Right hindlimb (tissue), 1 donor: ENCODE measurements at regions not wholly inside any gene's neighbourhood (a gene's known extent, or its start where the extent isn't known, plus 50 kb on each side); places are given as distances from the start of the nearest gene placed in this dataset.

Source experiments
- DNase-seq: peaks from one replicate; pipeline ENCODE4 v3.0.0-alpha.2; 2018

DNA sequence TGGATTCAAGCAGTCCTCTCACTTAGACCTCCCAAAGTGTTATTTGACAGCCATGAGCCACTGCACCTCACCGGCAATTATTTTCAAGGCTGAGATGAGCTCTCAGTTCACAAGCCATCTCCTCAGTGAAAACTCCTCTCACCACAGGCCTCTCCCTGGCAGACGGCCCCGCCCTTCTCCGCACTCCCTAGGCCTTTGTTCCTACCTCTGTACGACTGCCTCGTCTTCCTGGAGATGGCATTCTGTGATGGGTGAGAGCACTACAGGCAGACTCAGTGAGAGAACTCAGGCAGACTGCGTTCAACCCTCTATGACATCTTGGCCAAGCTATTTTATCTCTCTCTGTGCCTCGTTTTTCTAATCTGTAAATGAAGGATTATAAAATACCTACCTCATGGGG is 67.0 kb upstream of the TPM1 start:
- no peak for DNase-seq

DNA sequence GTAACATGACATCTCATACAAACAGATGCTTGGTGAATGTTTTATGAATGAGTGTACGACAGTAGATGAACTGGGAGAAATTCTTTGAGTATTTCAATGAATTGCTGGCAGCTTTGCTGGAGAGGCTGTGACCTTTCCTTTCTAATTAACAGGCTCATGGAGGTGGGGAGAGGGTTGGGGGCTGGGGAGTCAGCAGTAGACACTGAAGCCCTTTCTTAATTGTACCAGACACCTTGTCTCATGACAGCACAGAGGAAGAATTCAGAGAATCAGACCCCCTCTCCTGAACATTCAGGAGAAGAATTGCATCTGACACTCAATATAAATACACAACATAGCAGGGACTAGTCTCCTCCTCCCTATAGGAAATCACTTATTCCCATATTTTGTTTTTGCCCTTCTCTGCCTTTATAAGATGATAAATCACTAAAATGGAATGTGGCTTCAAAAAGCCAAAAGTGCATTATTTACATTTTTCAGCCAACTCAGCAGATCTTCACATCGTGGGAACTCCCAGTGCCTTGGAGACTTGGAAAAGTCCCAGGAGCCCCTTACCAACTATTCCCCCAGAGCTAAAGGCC is 66.2 kb upstream of the TPM1 start:
- DNase-seq: no peak

DNA sequence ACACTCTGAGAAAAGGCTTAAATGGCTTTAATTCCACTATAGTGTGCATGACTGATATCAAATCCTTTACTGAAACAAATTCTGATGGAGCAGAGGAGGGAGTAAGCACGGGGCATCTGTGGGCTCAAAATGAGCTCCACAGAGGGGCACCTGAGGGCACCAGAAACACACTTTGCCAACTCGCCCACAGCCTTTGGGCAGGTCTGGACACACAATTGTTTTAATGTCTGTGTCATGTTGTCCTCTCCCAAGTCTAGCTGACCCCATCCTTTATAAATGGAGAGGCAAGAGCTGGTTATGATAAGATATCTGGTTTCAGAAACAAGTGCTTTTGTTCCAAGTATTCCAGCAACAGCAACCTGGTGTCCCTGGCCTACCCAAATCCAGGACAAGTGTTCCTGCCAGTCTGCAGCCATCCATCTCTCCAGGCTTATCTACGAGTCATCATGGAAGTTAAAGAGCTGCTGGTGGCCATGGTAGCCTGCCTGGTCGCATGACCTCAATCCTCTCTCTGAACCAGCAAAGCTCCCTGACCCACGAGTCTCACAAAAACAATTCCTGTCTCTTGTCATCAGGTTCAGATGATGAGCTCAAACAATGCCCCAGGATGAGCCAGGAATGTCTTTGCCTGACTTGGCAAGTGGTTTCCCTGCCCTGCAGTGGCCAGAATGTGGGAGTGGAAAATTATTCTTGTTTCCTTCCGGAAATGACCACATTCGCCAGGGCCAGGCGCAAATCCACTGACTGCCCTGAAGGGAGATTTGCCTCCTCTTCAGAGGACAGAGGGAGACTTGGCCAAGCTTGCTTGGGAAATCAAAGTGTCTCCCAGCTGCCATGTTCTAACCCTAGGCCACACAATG is 64.4 kb upstream of the TPM1 start:
- no peak for DNase-seq

DNA sequence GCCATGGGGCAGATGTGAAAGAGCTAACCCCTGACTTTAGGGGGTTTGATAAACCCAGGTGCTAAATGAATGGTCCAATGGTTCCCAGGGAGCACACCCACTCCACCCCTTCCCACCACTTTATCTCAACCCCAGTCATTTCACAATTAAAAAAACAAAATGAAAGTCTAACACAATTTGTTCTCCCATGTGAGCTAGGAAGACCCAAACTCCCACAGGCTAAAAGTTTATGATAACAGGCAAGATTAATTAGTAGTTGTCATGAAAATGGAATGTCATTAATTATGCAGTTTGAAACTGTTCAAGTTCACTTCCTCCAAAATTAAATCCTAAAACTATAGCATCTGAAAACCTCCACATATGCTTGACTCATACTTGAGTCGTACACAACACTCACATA is 63.3 kb upstream of the TPM1 start:
- no peak for DNase-seq

DNA sequence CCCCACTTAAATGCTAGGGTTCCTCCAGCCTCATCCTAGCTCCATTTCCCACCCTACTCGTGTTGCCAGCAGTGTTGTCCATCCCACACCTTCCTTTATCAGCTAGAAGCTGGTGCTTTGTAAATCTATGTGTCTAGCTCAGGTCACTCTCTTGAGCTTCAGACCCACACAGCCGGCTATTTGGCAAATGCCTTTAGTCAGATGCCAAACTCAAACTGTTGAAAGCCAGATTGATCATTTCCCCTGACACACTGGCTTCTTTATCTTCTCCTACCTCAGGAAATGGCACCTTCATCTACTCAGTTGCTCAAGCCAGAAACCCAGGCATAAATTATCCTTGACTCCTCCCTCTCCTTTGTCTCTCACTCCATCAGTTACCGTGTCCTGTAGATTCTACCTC is 61.5 kb upstream of the TPM1 start:
- DNase-seq: no peak

DNA sequence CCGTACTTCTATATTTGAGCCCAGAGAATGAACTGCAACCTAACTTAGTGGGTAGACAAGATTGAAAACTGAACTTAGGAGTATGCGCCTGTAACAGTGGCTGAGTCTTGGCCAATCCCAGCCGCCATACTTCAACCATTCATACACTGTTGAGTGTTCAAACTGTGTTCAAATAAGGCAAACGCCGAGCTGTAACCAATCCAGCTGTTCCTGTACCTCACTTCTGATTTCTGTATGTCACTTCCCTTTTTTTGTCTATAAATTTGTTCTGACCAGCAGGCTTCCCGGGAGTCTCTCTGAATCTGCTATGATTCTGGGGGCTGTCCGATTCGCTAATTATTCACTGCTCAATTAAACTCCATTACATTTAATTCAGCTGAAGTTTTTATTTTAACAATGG is 58.6 kb upstream of the TPM1 start:
- DNase-seq: no peak

DNA sequence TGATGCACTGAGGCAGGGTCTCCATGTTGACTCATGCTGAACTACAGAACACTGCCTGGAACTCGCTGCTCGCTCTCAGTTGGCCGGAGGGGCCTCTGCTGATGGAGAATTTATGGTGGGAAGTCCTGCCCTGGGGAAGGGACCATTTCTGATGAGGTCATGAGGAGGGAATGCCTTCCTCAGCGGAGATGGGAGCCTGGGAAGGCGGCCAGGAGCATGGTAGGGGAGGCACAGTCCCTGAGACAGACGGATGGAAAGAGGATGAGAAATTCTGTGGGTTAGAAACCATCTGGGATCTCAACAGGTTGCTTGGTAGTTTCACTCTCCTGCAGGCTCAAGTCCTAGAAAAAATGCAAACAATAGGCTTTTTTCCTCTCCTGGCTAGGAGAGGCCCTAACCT is 56.8 kb upstream of the TPM1 start:
- no peak for DNase-seq

DNA sequence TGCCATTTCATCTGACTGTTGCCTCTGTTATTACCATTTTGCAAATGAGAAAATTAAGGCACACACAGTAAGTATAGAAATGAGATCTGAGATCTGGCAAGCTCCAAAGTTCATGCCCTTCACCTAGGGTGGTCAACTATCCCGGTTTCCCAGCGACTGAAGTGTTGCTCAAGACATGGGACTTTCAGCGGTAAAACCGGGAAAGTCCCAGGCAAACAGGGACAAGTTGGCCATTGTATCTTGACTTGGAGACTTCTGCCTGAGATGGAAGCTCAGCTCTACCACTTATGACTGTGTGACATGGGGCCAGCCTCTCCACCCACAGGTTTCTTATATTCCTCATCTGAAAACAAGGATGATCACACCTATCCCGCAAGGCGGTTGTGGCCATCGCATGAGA is 55.6 kb upstream of the TPM1 start:
- DNase-seq: no peak

DNA sequence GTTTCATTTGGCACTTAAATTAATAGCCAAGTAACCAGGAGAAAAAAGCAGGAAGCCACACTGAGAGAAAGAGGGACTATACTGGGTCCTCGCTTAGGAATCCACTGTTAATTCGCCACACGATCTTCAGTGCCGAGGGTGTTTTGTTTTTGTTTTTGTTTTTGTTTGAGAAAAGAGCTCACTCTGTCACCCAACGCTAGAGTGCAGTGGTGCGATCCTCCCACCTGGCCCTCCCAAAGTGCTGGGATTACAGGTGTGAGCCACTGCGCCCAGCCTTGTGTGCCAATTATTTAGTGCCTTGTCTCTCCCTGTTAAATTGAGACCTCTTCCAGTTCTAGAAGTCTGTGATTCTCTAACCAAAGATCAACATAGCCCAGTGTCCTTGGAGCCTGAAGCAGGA is 53.8 kb upstream of the TPM1 start:
- no peak for DNase-seq

DNA sequence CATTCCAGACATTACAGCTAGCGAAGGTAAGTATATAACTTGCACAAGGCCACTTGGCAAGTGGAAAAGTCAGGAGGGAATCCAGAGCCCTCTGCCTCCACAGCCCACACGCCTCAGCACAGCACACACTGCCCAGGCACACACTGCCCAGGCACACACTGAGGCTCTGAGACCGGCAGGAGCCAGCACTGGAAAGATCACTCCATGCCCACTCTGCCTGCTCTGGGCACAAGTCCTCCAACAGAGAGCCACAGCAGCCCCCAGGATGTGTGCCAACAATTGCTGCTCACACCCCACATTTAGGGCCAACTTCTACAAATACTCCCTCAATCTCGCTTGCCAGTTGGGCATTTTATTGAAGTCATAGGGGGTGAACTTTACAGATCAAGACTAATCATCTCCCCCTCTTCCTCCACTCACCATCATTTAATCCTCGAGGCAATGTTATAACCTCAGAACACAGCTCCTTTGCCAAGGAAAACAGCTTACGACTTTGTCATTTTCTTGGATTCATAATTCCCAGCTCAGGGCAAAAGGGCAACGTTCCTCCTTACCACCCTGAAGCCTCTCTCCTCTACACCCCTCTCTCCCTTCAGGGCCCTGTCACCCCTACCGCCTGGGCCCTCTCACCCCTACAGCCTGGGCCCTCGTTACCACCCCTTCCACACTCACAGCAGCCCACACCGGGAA is 53.0 kb upstream of the TPM1 start:
- DNase-seq: no peak

DNA sequence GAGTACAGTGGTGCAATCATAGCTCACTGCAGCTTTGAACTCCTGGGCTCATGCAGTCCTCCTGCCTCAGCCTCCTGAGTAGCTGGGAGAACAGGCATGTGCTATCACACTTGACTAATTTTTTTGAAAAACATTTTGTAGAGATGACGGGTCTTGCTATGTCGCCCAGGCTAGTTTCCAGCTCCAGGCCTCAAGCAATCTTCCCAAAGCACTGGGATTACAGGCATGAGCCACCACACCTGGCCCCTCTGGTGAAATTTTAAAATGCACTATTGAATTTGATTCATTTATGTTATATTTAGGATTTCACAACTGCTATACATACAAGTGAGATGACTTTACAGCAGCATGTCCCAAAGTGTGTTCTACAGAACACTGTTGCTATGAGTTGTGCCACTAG is 50.8 kb upstream of the TPM1 start:
- no peak for DNase-seq

DNA sequence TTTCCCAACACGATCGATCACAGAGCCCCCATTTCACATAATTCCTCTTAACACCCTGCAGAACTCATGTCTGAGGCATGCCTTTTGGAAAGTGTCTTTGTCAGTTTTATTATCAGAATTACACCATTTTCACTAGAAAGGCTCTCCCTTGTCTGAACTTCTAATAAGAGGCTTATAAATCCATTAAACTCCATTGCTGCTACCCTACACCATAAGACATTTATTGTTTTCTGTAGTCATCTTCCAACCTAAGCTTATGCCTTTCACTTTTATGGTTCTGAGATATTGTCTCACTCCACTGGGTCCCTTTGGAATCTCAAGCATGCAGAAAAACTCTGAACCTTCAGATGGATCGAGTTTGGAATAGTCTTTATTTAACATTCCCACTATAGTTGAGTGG is 50.2 kb upstream of the TPM1 start:
- no peak for DNase-seq
